HUES48 (cell line): ENCODE measurements at regions not wholly inside any gene's neighbourhood (a gene's known extent, or its start where the extent isn't known, plus 50 kb on each side); places are given as distances from the start of the nearest gene placed in this dataset.

Experiments
- H3K27ac ChIP-seq: one replicate; pipeline ENCODE4 v1.7.0; 2013; ENCODE audit warnings: low read depth, low read length, inconsistent platforms
- H3K27me3 ChIP-seq: 2 replicates; pipeline ENCODE4 v1.6.1; 2013; ENCODE audit warnings: mild to moderate bottlenecking, low read length; ENCODE audit not compliant: control insufficient read depth, insufficient read depth
- H3K36me3 ChIP-seq: 2 replicates; pipeline ENCODE4 v1.6.1; 2013; ENCODE audit warnings: low read length; ENCODE audit not compliant: control insufficient read depth, insufficient read depth
- H3K4me1 ChIP-seq: 2 replicates; pipeline ENCODE4 v1.6.1; 2013; ENCODE audit warnings: mild to moderate bottlenecking, low read length; ENCODE audit not compliant: control insufficient read depth, insufficient read depth
- H3K4me3 ChIP-seq: 2 replicates; pipeline ENCODE4 v1.5.1; 2013; ENCODE audit warnings: mild to moderate bottlenecking, low read depth, low read length
- H3K9ac ChIP-seq: 2 replicates; pipeline ENCODE4 v1.6.1; 2013; ENCODE audit warnings: mild to moderate bottlenecking, low read depth, low read length, moderate library complexity
- H3K9me3 ChIP-seq: 2 replicates; pipeline ENCODE4 v1.6.1; 2013; ENCODE audit warnings: low read length; ENCODE audit not compliant: control insufficient read depth, insufficient read depth

DNA sequence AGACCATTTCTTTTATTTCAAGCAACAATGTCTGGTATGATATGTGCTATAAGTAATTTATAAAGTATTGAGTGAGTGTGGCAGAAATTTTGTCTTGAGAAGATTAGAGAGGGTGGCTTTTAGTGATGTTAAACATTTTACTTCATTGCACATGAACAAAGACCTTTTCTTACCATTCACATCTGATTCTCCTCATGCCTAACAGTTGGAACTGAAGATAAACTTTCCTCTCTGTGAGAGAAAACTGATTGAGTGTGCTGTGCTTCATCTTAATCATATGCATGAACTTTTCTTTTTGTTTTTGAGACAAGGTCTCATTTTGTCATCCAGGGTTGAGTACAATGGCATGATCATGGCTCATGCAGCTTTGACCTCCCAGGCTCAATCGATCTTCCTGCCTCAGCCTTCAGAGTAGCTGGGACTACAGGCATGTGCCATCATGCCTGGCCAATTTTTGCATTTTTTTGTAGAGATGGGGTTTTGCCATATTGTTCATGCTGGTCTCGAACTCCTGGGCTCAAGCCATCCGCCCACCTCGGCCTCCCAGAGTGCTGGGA is 377.7 kb upstream of the GOLIM4 start:
- Histone ChIP-seq H3K27me3 (no peaks in the 10 kb centered on the region), H3K27ac (no peak overlapping the region), H3K9ac (no peak overlapping the region), H3K4me1 (peaks cover 9% of the 10 kb centered on the region; the same call in 1 of the 2 replicates), H3K36me3 (no peaks in the 10 kb centered on the region), H3K9me3 (no peaks in the 10 kb centered on the region), H3K4me3 (no peak overlapping the region)

DNA sequence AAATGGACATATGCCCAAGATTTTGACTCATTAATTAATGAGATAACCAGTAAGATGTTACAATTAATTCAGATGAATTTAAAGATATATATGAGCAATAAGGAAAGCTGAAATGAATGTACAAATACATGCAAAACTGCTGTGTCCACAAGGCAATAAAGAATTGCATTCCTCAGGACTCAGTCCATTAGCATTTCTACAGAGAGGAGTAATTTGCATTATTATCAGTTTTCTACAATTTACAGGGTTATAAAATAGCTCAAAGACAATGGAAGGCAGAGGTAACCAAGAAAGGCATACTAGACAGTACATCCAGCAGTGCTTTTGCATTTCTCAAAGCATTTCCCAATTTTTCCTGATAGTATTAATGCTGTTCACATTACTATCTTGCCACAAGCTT is 377.1 kb upstream of the GOLIM4 start:
- Histone ChIP-seq H3K27ac (no peak overlapping the region), H3K4me3 (no peak overlapping the region), H3K27me3 (no peaks in the 10 kb centered on the region), H3K9ac (no peak overlapping the region), H3K4me1 (peaks cover 9% of the 10 kb centered on the region; the same call in 1 of the 2 replicates), H3K36me3 (no peaks in the 10 kb centered on the region), H3K9me3 (no peaks in the 10 kb centered on the region)

DNA sequence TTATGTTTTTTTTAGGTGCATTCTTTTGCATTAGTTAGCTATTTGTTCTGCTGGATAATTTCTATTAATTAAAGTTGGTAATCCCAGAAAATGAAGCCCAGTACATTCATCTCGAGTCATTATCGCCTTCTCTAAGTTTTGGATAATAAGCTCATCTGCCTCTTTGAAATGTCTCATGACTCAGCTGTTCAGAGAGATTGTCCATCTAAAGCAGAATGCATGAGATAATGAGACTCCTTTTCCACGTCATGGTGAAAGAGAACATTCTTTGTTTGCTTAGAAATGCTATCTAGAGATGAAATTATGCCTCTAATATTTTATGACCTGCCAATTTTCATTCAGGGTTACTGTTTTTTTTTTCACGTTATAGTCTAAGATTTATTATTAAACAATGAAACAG is 374.7 kb upstream of the GOLIM4 start:
- H3K27me3 ChIP-seq, result no peaks in the 10 kb centered on the region
- no peak overlapping the region for H3K4me3 ChIP-seq
- H3K9ac ChIP-seq, result no peak overlapping the region
- no peaks in the 10 kb centered on the region for H3K9me3 ChIP-seq
- no peak overlapping the region for H3K27ac ChIP-seq
- peaks cover 9% of the 10 kb centered on the region; the same call in 1 of the 2 replicates for H3K4me1 ChIP-seq
- no peaks in the 10 kb centered on the region for H3K36me3 ChIP-seq

DNA sequence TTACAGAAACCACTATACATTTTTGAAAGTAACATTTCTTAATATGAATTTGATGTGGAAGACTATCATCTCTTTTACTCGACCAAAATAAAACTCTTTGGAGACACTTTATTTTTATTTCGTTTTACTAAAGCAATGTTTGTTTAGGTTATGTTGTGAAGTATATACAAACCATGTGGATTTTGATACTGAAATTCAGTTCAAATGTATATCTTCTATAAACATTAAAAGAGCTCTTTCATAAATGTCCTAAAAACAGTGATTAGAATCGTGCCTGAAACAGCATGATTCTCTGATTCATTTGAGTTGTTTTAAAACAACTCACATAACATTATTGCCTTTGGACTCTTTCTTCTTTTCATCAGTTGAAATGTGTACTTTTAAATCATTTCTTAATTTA is 373.7 kb upstream of the GOLIM4 start:
- H3K9me3 ChIP-seq, result no peaks in the 10 kb centered on the region

DNA sequence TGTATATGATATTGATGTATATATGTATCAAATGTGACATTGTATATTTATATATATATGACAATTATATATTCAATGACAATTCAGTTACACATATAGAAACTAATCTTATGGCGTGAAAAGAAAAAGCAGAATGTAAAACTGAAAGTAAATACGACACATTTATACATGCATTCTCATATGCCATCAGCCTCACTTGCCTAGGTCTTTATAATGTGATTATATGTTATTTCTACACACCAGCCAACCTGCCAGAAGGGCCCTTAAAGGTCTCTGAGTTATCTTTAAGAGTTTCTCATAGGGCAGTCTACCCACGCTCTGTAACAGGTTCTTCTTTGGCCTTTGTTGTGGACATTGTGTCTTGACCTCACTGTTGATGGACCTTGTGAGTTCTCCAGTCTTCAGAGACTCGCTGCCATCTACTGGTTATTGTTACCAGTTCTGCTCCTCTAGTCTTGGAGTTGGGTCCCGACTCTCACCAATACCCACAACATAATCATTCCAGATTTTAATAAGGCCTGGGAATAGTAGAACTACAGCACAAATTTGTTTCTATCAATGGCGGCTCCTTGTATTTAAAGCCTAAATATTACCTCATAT is 371.5 kb upstream of the GOLIM4 start:
- no peaks in the 10 kb centered on the region for H3K36me3 ChIP-seq
- no peak overlapping the region for H3K27ac ChIP-seq
- no peaks in the 10 kb centered on the region for H3K9me3 ChIP-seq
- no peak overlapping the region for H3K4me3 ChIP-seq
- no peak overlapping the region for H3K9ac ChIP-seq
- peaks cover 4% of the 10 kb centered on the region; the same call in 1 of the 2 replicates for H3K4me1 ChIP-seq
- no peaks in the 10 kb centered on the region for H3K27me3 ChIP-seq

More for the DNA sequence above, 373.7 kb upstream of the GOLIM4 start:
- H3K36me3 ChIP-seq, result no peaks in the 10 kb centered on the region
- H3K9ac ChIP-seq, result no peak overlapping the region
- H3K27ac ChIP-seq, result no peak overlapping the region
- H3K4me1 ChIP-seq, result peaks cover 10% of the 10 kb centered on the region; the same call in 1 of the 2 replicates
- H3K27me3 ChIP-seq, result no peaks in the 10 kb centered on the region
- no peak overlapping the region for H3K4me3 ChIP-seq

DNA sequence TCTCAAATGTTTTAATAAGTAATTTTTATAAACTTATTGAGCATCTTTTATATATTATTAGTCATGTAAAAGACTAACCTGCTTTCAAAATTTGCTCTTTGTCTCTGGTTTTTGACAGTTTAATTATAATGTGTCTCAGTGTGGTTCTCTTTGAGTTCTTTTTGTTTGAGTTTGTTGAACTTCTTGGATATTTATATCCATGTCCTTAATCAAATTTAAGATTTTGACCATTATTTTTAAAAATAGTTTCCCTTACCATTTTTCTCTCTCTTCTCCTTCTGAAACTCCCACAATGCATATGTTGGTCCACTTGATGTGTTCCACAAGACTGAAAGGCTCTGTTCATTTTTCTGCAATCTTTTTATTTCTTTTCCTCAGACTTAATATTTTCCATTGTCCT is 366.1 kb upstream of the GOLIM4 start:
- Histone ChIP-seq H3K9me3 (no peaks in the 10 kb centered on the region), H3K27ac (no peak overlapping the region), H3K27me3 (no peaks in the 10 kb centered on the region), H3K4me3 (no peak overlapping the region), H3K36me3 (no peaks in the 10 kb centered on the region), H3K9ac (no peak overlapping the region), H3K4me1 (peaks cover 4% of the 10 kb centered on the region; the same call in 1 of the 2 replicates)

DNA sequence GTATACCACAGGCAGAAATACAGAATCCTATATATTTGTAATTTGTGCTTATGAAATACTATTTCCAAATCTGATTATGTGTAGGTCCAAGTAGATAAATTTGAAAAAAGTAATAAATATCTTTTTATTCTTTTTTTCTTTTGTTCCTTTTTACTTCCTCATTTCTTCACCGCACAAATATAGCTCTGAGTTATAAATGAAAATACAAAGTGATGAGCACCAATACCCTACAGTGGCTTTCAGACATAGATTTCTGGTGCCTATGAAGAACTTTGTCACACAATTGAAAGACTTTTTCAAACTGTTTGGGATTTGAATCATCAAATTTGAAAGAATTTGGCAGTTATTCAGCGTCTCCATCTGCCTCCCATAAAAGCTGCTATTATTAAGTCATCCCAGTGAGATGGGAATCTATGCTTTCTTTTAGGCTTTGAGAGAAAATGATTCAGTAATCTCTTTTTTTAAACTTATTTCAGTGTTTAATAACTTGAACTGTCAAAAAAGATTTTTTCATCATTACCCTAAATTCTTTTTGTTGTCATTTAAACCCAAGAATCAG is 363.6 kb upstream of the GOLIM4 start:
- H3K27me3 ChIP-seq, result no peaks in the 10 kb centered on the region
- H3K4me1 ChIP-seq, result peaks cover under 1% of the 10 kb centered on the region; the same call in 1 of the 2 replicates
- no peaks in the 10 kb centered on the region for H3K36me3 ChIP-seq
- H3K9me3 ChIP-seq, result no peaks in the 10 kb centered on the region
- no peak overlapping the region for H3K9ac ChIP-seq
- no peak overlapping the region for H3K27ac ChIP-seq
- H3K4me3 ChIP-seq, result no peak overlapping the region

DNA sequence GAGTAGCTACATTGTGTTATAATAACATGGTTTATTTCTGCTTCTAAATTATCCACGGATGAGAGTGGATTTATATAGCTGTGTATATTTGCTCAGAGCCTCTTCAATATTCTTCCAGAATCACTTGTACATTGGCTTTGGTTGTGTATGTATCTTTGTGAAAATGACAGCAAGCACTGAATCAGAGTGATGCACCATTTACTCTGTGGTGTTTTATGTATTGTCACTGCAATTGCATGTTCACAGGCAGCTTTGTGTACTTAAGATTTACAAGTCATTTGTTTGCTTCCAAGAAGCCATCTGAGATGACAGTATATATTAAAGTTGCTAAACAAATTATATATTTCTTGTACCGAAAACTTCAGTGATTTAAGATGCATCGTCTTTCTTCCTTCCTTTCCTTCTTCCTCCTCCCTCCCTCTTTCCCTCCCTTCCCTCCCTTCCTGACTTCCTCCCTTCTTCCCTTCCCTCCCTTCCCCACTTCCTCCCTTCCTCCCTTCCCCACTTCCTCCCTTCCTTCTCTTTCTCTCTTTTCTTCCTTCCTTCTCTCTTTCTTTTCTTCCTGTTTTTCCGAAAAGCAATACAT is 362.3 kb upstream of the GOLIM4 start:
- no peaks in the 10 kb centered on the region for H3K4me1 ChIP-seq
- H3K36me3 ChIP-seq, result no peaks in the 10 kb centered on the region
- no peak overlapping the region for H3K4me3 ChIP-seq
- no peak overlapping the region for H3K9ac ChIP-seq
- no peak overlapping the region for H3K27ac ChIP-seq
- H3K9me3 ChIP-seq, result no peaks in the 10 kb centered on the region
- H3K27me3 ChIP-seq, result no peaks in the 10 kb centered on the region

DNA sequence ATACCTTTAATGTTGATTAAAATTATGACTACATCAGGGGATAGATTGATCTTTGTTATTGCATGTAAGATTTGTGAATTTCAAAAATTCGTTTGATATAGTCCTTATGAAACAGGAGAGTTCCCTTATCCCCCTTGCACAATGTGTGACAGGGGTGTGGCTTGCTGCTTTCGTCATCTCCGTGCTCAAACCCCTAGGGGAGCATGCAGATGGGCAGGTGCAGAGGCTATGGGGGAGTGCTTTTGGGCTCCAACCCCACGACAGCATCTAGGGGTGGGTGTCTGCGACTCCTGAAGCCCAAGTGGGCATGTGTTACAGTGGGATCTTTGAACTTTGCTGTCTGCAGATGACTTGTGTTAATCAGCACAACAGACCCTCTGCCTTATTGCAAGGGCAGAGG is 360.1 kb upstream of the GOLIM4 start:
- H3K4me3 ChIP-seq, result no peak overlapping the region
- H3K27me3 ChIP-seq, result no peaks in the 10 kb centered on the region
- H3K9me3 ChIP-seq, result no peaks in the 10 kb centered on the region
- no peaks in the 10 kb centered on the region for H3K4me1 ChIP-seq
- no peak overlapping the region for H3K27ac ChIP-seq
- H3K36me3 ChIP-seq, result no peaks in the 10 kb centered on the region
- no peak overlapping the region for H3K9ac ChIP-seq

DNA sequence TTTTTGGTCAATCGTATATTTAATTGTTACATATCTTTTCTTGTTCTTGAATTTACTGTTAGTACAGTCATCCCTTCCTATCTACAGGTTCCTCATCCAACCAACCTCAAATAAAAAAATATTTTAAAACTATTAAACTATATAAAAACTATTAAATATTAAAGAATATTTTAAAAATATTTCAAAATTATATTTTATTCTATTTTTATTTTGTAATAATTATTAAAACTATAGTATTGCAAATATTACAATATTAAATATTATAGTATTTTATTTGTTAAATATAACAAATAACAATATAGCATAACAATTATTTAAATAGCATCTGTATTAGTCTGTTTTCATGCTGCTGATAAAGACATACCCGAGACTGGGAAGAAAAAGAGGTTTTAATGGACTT is 357.9 kb upstream of the GOLIM4 start:
- Histone ChIP-seq H3K4me3 (no peak overlapping the region), H3K27me3 (no peaks in the 10 kb centered on the region), H3K27ac (no peak overlapping the region), H3K9ac (no peak overlapping the region), H3K4me1 (no peaks in the 10 kb centered on the region), H3K9me3 (no peaks in the 10 kb centered on the region), H3K36me3 (no peaks in the 10 kb centered on the region)

DNA sequence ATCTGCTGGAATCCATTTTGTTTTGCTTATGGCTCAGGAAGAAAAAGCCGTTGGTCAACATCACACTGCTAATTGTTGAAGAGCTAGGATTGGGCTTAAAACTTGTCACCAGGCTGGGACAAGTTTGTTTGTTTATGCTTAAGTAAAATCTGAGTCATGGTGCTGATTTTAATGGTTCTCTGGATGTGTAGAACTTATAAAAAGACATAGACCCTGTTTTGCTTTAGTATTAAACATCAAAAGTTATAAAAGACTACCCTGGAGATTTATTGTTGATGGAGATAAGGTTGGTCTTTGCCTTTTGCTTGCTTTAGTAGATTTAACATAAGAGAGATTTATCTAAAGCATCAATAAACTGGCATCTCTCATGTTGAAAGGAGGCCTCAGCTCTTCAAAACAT is 348.2 kb upstream of the GOLIM4 start:
- Histone ChIP-seq H3K27ac (no peak overlapping the region), H3K4me1 (peaks cover 7% of the 10 kb centered on the region), H3K27me3 (no peaks in the 10 kb centered on the region), H3K4me3 (no peak overlapping the region), H3K9ac (no peak overlapping the region), H3K36me3 (no peaks in the 10 kb centered on the region), H3K9me3 (no peaks in the 10 kb centered on the region)
